NCI-H345 treated with DMSO at 0.1 percent for 48 hours (cell line): ENCODE measurements at regions not wholly inside any gene's neighbourhood (a gene's known extent, or its start where the extent isn't known, plus 50 kb on each side); places are given as distances from the start of the nearest gene placed in this dataset.
"Not testable (repeated sequence)": the region's sequence is repeated elsewhere in the genome, so short reads cannot be mapped to it uniquely, and the experiment has no call there.

Experiments
- DNase-seq: peaks from one replicate; lab custom pipeline; 2025; ENCODE audit not compliant: unreplicated experiment; lab: John Stamatoyannopoulos, UW

- no peak for DNase-seq
Observed at GRCh38 chr17:59493867-59494266, 71.5 kb upstream of the DHX40 start.

- DNase-seq: no peak
Observed at GRCh38 chr17:59494757-59495368, 70.5 kb upstream of the DHX40 start.

GRCh38 chr17:59496178-59496577 lies 69.2 kb upstream of the DHX40 start:
- no peak for DNase-seq

- no peak for DNase-seq
Observed at GRCh38 chr17:59498530-59499307, 66.7 kb upstream of the DHX40 start.

- not testable (repeated sequence) for DNase-seq
Observed at GRCh38 chr17:59500086-59500655, 65.2 kb upstream of the DHX40 start.

- DNase-seq: no peak
Observed at GRCh38 chr17:59501690-59502089, 63.7 kb upstream of the DHX40 start.

GRCh38 chr17:59502800-59503199 lies 62.6 kb upstream of the DHX40 start:
- no peak for DNase-seq

GRCh38 chr17:59503500-59503899 lies 61.9 kb upstream of the DHX40 start:
- DNase-seq: no peak

- DNase-seq: no peak
Observed at GRCh38 chr17:59504821-59505220, 60.6 kb upstream of the DHX40 start.

GRCh38 chr17:59505610-59506276 lies 59.7 kb upstream of the DHX40 start:
- DNase-seq: no peak

GRCh38 chr17:59506894-59507726 lies 58.3 kb upstream of the DHX40 start:
- no peak for DNase-seq

GRCh38 chr17:59508999-59509625 lies 56.3 kb upstream of the DHX40 start:
- no peak for DNase-seq

- no peak for DNase-seq
Observed at GRCh38 chr17:59510611-59511010, 54.8 kb upstream of the DHX40 start.

- no peak for DNase-seq
Observed at GRCh38 chr17:59511726-59512125, 53.7 kb upstream of the DHX40 start.

- DNase-seq: no peak
Observed at GRCh38 chr17:59512844-59513385, 52.5 kb upstream of the DHX40 start.

GRCh38 chr17:59513934-59514841 lies 51.2 kb upstream of the DHX40 start:
- peak; percentile 96 for DNase-seq
